ENCODE measurements at regions not wholly inside any gene's neighbourhood (a gene's known extent, or its start where the extent isn't known, plus 50 kb on each side); places are given as distances from the start of the nearest gene placed in this dataset.

DNA sequence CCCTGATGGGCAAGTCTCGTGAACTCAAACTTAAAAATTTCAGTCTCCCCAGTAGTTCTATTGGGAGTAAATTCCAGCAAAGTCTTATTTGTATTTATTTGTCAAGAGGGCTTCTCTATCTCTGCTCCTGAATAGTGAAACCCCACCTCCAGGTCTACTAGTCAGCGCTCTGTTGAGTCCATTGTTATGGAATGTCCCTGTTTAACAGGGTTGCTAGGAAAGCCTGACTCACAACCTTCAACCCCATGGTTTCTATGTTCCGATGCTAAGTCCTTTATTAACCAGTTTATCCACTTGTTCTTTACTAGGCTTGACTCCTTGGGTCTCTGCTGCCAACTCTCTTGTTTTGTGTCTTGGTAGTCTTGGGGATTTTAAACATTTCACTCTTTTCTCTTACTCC lies 250.7 kb upstream of the MYOCD start:
- TF ChIP-seq, protein P1, sequence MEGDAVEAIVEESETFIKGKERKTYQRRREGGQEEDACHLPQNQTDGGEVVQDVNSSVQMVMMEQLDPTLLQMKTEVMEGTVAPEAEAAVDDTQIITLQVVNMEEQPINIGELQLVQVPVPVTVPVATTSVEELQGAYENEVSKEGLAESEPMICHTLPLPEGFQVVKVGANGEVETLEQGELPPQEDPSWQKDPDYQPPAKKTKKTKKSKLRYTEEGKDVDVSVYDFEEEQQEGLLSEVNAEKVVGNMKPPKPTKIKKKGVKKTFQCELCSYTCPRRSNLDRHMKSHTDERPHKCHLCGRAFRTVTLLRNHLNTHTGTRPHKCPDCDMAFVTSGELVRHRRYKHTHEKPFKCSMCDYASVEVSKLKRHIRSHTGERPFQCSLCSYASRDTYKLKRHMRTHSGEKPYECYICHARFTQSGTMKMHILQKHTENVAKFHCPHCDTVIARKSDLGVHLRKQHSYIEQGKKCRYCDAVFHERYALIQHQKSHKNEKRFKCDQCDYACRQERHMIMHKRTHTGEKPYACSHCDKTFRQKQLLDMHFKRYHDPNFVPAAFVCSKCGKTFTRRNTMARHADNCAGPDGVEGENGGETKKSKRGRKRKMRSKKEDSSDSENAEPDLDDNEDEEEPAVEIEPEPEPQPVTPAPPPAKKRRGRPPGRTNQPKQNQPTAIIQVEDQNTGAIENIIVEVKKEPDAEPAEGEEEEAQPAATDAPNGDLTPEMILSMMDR (IDR thresholded peaks at IDR 0.05), result no peak

DNA sequence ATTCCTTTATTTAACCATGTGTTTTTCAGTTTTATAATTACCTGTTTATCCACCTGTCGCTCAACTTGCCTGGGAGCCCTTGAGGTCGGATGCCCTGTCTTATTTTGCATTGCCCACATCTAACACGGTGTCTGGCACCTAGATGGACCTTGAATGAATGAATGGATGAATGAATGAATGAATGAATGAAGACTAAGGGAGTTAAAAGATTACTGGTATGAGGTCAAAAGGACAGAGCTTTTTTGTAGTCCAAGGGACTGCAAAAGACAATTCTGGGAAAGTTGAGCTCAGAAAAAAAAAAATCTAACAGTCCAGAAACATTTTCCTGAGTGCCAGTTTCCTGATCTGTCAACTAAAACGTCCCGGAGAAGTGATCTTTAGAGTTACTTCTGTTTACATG lies 244.6 kb upstream of the MYOCD start:
- Mint-ChIP-seq H3K4me3 (no peak overlapping the region), H3K9me3 (peaks cover 10% of the 10 kb centered on the region), H3K36me3 (ENCODE audit: low read depth) (peaks cover 10% of the 10 kb centered on the region; the same call in 1 of the 2 replicates), H3K27me3 (ENCODE audit: insufficient read depth) (peaks cover 4% of the 10 kb centered on the region; the same call in 1 of the 2 replicates), H3K27ac (no peak overlapping the region), H3K4me1 (ENCODE audit: low read depth) (peaks cover 37% of the 10 kb centered on the region)
- TF ChIP-seq, protein P1 (IDR thresholded peaks at IDR 0.05), result no peak
- DNase-seq, result no peak

More for the DNA sequence above, 250.7 kb upstream of the MYOCD start:
- DNase-seq, result peak; percentile 93
- H3K4me3 Mint-ChIP-seq, result peak overlapping the region; percentile 36; the same call in 1 of the 2 replicates
- no peaks in the 10 kb centered on the region for H3K9me3 Mint-ChIP-seq
- peak overlapping the region; percentile 97 for H3K27ac Mint-ChIP-seq
- H3K36me3 Mint-ChIP-seq (ENCODE audit: low read depth), result no peaks in the 10 kb centered on the region
- H3K27me3 Mint-ChIP-seq (ENCODE audit: insufficient read depth), result peaks cover 3% of the 10 kb centered on the region; the same call in 1 of the 2 replicates
- peaks cover 52% of the 10 kb centered on the region for H3K4me1 Mint-ChIP-seq (ENCODE audit: low read depth)

DNA sequence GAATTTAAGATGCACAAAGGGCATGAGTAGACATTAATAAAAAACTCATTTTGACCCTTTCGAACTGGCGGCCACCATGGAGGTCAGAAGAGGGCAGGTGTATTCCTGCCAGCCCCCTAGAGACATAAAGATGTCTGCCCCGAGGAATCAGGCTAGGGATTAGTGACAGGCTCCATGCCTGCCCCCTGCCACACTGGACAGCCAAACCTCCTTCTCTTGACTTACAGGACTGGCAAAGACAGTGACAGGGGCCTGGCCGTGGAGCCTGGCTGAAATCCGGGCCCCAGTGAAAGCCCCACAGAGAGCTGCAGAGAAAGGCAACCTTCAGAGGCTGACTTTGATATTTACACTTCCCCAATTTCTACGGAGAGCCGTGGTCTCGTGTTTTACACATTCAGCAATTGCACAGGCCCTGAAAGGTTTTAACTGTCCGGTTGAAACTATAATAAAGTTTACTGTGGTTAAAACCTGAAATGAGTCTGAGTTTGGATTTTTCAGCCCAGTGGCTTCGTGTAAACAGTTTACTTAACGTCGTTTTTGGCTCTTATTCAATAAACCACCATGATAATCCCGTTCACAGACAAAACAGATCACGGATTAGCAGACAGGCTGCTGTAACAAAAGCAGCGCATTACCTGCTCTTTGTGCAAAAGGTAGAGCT lies 243.9 kb upstream of the MYOCD start:
- Mint-ChIP-seq H3K9me3 (peaks cover 10% of the 10 kb centered on the region), H3K27ac (no peak overlapping the region), H3K27me3 (ENCODE audit: insufficient read depth) (peaks cover 4% of the 10 kb centered on the region; the same call in 1 of the 2 replicates)

DNA sequence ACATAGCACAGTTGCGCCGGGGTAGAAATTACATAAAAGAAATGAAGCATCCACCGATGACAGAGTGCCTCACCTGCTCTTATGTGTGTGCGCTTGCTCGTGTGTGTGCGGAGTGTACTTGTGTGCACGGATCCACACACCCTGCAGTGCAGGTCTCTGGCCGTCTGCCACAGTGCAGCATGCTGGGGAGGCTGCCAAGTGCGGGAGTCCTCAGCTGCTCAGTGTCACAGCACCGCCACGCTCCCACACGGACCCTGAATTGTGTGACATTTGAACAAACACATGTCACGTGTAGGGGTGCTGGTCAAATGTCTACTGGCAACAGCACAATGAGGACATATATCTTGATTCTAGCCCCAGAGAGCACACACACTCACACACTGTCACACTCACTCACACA lies 243.0 kb upstream of the MYOCD start:
- Mint-ChIP-seq H3K9me3 (peaks cover 10% of the 10 kb centered on the region), H3K4me3 (no peak overlapping the region)

More for the DNA sequence above, 243.9 kb upstream of the MYOCD start:
- TF ChIP-seq, protein P1 (IDR thresholded peaks at IDR 0.05), result no peak
- Mint-ChIP-seq H3K4me3 (no peak overlapping the region), H3K36me3 (ENCODE audit: low read depth) (peaks cover 10% of the 10 kb centered on the region; the same call in 1 of the 2 replicates), H3K4me1 (ENCODE audit: low read depth) (peaks cover 30% of the 10 kb centered on the region)
- DNase-seq, result no peak

DNA sequence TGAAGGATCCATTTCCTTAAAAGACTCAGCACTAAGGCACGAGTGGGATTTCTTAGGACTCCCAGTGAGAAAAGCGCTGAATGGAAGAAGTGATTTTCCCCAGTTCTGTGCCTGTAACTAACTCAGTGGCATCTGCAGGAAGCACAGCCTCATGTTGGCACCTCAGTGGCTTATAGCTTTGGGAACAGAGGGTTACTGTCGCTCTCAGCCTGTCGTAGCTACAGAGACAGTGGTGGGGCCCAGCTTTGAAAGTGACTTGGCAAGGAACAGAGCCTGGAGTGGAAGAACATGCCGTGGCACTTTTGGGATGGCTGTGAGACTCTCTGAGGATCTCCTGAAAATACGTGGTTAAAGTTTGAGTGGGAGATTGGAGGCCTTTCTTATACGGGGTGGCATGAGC lies 242.4 kb upstream of the MYOCD start:
- Mint-ChIP-seq H3K4me3 (no peak overlapping the region), H3K27ac (no peak overlapping the region), H3K9me3 (peaks cover 10% of the 10 kb centered on the region), H3K36me3 (ENCODE audit: low read depth) (peaks cover 10% of the 10 kb centered on the region; the same call in 1 of the 2 replicates), H3K4me1 (ENCODE audit: low read depth) (peaks cover 15% of the 10 kb centered on the region), H3K27me3 (ENCODE audit: insufficient read depth) (peaks cover 7% of the 10 kb centered on the region)
- DNase-seq, result no peak
- TF ChIP-seq, protein P1 (IDR thresholded peaks at IDR 0.05), result no peak

More for the DNA sequence above, 243.0 kb upstream of the MYOCD start:
- no peak for DNase-seq
- TF ChIP-seq, protein P1 (IDR thresholded peaks at IDR 0.05), result no peak
- H3K4me1 Mint-ChIP-seq (ENCODE audit: low read depth), result peaks cover 22% of the 10 kb centered on the region
- peaks cover 10% of the 10 kb centered on the region; the same call in 1 of the 2 replicates for H3K36me3 Mint-ChIP-seq (ENCODE audit: low read depth)
- no peak overlapping the region for H3K27ac Mint-ChIP-seq
- peaks cover 4% of the 10 kb centered on the region; the same call in 1 of the 2 replicates for H3K27me3 Mint-ChIP-seq (ENCODE audit: insufficient read depth)
